Neural cell (in vitro differentiated cells): ENCODE measurements at regions not wholly inside any gene's neighbourhood (a gene's known extent, or its start where the extent isn't known, plus 50 kb on each side); places are given as distances from the start of the nearest gene placed in this dataset.

Experiments used
- EP300 ChIP-seq: fragments of 450-650 bp; conservative IDR thresholded peaks from 2 replicates; pipeline ENCODE4 v1.6.1; 2014; ENCODE audit warnings: antibody characterized with exemption, mild to moderate bottlenecking, moderate library complexity; ENCODE audit not compliant: poor library complexity, severe bottlenecking
- EZH2 ChIP-seq: fragments of 200-600, 300-800 bp; shearing (Covaris generic), sonication (generic); IDR thresholded peaks from 2 replicates; pipeline ENCODE4 v1.6.1; 2014; ENCODE audit warnings: antibody characterized with exemption, low read length, borderline replicate concordance, mild to moderate bottlenecking; ENCODE audit not compliant: insufficient read depth, poor library complexity, severe bottlenecking
- POLR2AphosphoS5 ChIP-seq: IDR thresholded peaks from 2 replicates; pipeline ENCODE4 v1.6.1; 2012
- RAD21 ChIP-seq: fragments of 450-650 bp; conservative IDR thresholded peaks from 2 replicates; pipeline ENCODE4 v1.6.1; 2014; ENCODE audit warnings: antibody characterized with exemption, mild to moderate bottlenecking, moderate library complexity
- SMC3 ChIP-seq: fragments of 450-650 bp; conservative IDR thresholded peaks from 2 replicates; pipeline ENCODE4 v1.6.1; 2014; ENCODE audit warnings: antibody characterized with exemption, mild to moderate bottlenecking, moderate library complexity; ENCODE audit not compliant: poor library complexity
- TAF1 ChIP-seq: IDR thresholded peaks from 2 replicates; pipeline ENCODE4 v1.6.1; 2012; ENCODE audit warnings: low read depth
- TF ChIP-seq, protein P1 (sequence below): fragments of 450-650 bp; IDR thresholded peaks from 2 replicates; pipeline ENCODE4 v1.5.1; 2014; ENCODE audit warnings: antibody characterized with exemption, mild to moderate bottlenecking, moderate library complexity; ENCODE audit not compliant: poor library complexity, severe bottlenecking

GRCh38 chr20:12869669-12870068 lies 139.1 kb upstream of the SPTLC3 start:
- TF ChIP-seq, protein P1, sequence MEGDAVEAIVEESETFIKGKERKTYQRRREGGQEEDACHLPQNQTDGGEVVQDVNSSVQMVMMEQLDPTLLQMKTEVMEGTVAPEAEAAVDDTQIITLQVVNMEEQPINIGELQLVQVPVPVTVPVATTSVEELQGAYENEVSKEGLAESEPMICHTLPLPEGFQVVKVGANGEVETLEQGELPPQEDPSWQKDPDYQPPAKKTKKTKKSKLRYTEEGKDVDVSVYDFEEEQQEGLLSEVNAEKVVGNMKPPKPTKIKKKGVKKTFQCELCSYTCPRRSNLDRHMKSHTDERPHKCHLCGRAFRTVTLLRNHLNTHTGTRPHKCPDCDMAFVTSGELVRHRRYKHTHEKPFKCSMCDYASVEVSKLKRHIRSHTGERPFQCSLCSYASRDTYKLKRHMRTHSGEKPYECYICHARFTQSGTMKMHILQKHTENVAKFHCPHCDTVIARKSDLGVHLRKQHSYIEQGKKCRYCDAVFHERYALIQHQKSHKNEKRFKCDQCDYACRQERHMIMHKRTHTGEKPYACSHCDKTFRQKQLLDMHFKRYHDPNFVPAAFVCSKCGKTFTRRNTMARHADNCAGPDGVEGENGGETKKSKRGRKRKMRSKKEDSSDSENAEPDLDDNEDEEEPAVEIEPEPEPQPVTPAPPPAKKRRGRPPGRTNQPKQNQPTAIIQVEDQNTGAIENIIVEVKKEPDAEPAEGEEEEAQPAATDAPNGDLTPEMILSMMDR: no peak
- no peak for TF ChIP-seq POLR2AphosphoS5
- no peak for TF ChIP-seq EP300
- TF ChIP-seq EZH2: no peak
- no peak for TF ChIP-seq SMC3
- no peak for TF ChIP-seq TAF1
- no peak for TF ChIP-seq RAD21
